ENCODE measurements at regions not wholly inside any gene's neighbourhood (a gene's known extent, or its start where the extent isn't known, plus 50 kb on each side); places are given as distances from the start of the nearest gene placed in this dataset.

DNA sequence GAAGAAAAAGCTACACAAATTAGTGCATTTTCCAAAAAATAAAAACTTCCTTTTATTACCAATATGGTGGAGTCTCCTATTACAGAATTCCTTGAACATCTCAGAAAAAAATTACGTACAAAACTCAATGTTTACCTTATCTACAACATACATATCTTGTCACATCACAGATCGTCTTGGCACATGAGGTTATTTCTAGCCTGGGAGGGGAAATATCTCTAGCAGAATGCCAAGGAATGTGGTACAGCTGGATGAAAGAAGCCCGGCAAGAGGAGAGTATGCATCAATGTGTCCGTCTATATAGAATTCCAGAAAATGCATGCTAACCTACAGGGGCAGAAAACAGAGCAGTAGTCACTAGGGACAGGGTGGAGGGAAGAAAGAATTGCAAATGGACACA lies 443.8 kb downstream of the ZSWIM6 start:
- TF ChIP-seq, protein P1, sequence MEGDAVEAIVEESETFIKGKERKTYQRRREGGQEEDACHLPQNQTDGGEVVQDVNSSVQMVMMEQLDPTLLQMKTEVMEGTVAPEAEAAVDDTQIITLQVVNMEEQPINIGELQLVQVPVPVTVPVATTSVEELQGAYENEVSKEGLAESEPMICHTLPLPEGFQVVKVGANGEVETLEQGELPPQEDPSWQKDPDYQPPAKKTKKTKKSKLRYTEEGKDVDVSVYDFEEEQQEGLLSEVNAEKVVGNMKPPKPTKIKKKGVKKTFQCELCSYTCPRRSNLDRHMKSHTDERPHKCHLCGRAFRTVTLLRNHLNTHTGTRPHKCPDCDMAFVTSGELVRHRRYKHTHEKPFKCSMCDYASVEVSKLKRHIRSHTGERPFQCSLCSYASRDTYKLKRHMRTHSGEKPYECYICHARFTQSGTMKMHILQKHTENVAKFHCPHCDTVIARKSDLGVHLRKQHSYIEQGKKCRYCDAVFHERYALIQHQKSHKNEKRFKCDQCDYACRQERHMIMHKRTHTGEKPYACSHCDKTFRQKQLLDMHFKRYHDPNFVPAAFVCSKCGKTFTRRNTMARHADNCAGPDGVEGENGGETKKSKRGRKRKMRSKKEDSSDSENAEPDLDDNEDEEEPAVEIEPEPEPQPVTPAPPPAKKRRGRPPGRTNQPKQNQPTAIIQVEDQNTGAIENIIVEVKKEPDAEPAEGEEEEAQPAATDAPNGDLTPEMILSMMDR (conservative IDR thresholded peaks at IDR 0.05 in 1 of 2, IDR thresholded peaks at IDR 0.05 in 1 of 2; ENCODE audit: extremely low read depth in 1 of 2, insufficient read depth in 1 of 2, low read depth in 1 of 2, low read length in 2 of 2): no peak
- TF ChIP-seq EZH2 (IDR thresholded peaks at IDR 0.05; ENCODE audit: borderline replicate concordance, low read length): no peak
